Neutrophil (primary cell): ENCODE measurements at regions not wholly inside any gene's neighbourhood (a gene's known extent, or its start where the extent isn't known, plus 50 kb on each side); places are given as distances from the start of the nearest gene placed in this dataset.
"Not testable (repeated sequence)": the region's sequence is repeated elsewhere in the genome, so short reads cannot be mapped to it uniquely, and the experiment has no call there.

Source experiments
- H3K27ac ChIP-seq: fragments of 200-600 bp; sonication (generic); 2 replicates; pipeline ENCODE4 v1.5.1; 2016; ENCODE audit warnings: mild to moderate bottlenecking, moderate library complexity
- H3K27me3 ChIP-seq: fragments of 200-600 bp; sonication (generic); 2 replicates; pipeline ENCODE4 v1.6.0; 2016; ENCODE audit warnings: mild to moderate bottlenecking
- H3K36me3 ChIP-seq: fragments of 200-600 bp; sonication (generic); 2 replicates; pipeline ENCODE4 v1.5.1; 2017
- H3K4me1 ChIP-seq, 2 experiments: fragments of 200-600 bp in 1 of 2; sonication (generic) in 1 of 2; 1 replicate in 1 of 2; 2 replicates in 1 of 2; pipeline versions ENCODE4 v1.5.1 to v1.6.1; 2013 to 2016; ENCODE audit warnings: low read depth in 1 of 2, low read length in 1 of 2, mild to moderate bottlenecking in 1 of 2, moderate library complexity in 1 of 2; ENCODE audit not compliant: control insufficient read depth in 1 of 2, insufficient read depth in 1 of 2
- H3K4me3 ChIP-seq, 2 experiments: fragments of 200-600 bp in 1 of 2; sonication (generic) in 1 of 2; 1 replicate in 1 of 2; 2 replicates in 1 of 2; pipeline ENCODE4 v1.5.1; 2013 to 2016; ENCODE audit warnings: low read depth in 1 of 2, low read length in 1 of 2, mild to moderate bottlenecking in 1 of 2, moderate library complexity in 1 of 2
- H3K9me3 ChIP-seq: fragments of 200-600 bp; sonication (generic); 2 replicates; pipeline ENCODE4 v1.5.1; 2016
- TF ChIP-seq, protein P1 (sequence below): fragments of 200-600 bp; sonication (generic); IDR thresholded peaks from 2 replicates; pipeline ENCODE4 v1.5.1; 2016; ENCODE audit warnings: antibody characterized with exemption

DNA sequence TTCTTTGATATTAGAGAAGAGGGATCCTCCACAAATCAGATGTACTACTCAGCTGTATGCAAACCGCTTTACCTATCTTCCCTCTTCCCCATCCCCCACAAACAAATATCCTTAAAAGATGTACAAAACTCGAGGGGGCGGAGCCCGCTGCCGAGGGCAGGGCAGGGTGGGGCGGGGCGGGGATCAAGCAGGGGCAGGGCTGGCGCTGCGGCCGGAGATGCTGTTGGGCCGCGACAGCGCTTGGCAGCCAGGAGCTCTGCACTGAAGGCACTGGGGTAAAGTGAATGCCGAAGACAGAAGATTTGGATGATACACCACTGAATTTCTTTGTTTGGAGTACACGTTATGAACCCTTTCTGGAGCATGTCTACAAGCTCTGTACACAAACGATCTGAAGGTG, 474.8 kb downstream of the CDH10 start:
- Histone ChIP-seq H3K4me1 (no peaks in the 10 kb centered on the region), H3K4me3 (no peak overlapping the region), H3K27me3 (no peaks in the 10 kb centered on the region), H3K36me3 (no peaks in the 10 kb centered on the region), H3K27ac (no peak overlapping the region), H3K9me3 (no peaks in the 10 kb centered on the region)
- TF ChIP-seq, protein P1, sequence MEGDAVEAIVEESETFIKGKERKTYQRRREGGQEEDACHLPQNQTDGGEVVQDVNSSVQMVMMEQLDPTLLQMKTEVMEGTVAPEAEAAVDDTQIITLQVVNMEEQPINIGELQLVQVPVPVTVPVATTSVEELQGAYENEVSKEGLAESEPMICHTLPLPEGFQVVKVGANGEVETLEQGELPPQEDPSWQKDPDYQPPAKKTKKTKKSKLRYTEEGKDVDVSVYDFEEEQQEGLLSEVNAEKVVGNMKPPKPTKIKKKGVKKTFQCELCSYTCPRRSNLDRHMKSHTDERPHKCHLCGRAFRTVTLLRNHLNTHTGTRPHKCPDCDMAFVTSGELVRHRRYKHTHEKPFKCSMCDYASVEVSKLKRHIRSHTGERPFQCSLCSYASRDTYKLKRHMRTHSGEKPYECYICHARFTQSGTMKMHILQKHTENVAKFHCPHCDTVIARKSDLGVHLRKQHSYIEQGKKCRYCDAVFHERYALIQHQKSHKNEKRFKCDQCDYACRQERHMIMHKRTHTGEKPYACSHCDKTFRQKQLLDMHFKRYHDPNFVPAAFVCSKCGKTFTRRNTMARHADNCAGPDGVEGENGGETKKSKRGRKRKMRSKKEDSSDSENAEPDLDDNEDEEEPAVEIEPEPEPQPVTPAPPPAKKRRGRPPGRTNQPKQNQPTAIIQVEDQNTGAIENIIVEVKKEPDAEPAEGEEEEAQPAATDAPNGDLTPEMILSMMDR: no peak

DNA sequence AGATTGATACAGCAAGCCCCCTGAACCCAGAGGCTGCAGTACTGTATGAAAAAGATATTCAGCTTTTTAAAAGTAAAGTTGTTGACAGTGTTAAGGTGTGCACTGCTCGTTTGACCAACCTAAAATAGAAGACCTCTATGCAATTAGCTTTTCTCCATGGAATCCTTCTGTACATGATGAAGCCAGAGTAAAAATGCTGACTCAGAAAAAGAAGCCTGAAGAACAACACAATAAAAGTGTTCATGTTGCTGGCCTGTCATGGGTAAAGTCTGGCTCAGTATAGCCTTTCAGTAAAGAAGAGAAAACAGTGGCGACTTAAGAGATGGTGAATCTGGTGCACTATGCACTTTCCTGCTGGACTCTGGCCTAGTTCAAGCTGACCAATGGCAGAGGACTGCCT, 473.8 kb downstream of the CDH10 start:
- H3K27me3 ChIP-seq, H3K9me3 ChIP-seq, H3K36me3 ChIP-seq, H3K27ac ChIP-seq, H3K4me1 ChIP-seq, H3K4me3 ChIP-seq: not testable (repeated sequence)

DNA sequence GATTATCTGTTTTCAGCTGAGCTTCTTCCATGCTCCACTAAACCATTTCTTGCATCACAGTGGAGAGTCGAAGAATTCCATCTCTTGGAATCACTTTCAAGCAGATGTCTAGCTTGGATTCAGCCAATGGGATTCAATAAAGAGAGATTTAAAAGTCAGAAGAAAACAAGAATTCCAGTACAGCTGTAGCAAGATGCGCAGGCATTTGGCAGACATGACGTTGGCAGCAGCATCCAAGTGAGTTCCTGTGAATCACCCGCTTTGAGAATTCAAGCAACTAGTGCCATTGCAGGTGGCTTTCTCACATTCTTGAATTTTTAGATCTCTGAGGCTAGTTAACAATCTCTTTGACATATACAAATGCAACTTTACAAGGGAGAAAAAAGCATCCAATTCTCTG, 467.0 kb downstream of the CDH10 start:
- Histone ChIP-seq H3K9me3 (no peaks in the 10 kb centered on the region), H3K4me3 (no peak overlapping the region), H3K36me3 (no peaks in the 10 kb centered on the region), H3K4me1 (no peaks in the 10 kb centered on the region), H3K27me3 (no peaks in the 10 kb centered on the region), H3K27ac (no peak overlapping the region)
- TF ChIP-seq, protein P1: no peak

DNA sequence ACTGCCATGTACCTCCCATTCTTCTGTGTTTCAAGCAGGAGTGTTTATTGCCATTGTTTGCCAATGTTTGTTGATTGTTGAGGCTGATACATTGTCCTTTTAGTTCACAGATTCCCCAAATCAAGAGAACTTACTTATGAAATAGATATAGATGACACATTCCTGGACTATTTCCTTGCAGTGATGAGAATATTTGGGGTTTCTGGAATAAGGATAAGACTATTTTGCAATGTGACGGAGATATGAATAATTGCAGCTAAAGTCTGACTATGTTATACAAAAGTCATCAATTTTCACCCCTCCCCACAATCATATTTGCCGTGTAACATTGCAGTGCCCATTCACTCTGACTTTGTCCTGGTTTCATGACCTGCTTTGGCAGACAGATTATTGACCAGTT, 460.8 kb downstream of the CDH10 start:
- H3K36me3 ChIP-seq: no peaks in the 10 kb centered on the region
- no peak overlapping the region for H3K4me3 ChIP-seq
- no peak overlapping the region for H3K27ac ChIP-seq
- TF ChIP-seq, protein P1: no peak
- no peaks in the 10 kb centered on the region for H3K27me3 ChIP-seq
- no peaks in the 10 kb centered on the region for H3K9me3 ChIP-seq
- no peaks in the 10 kb centered on the region for H3K4me1 ChIP-seq

DNA sequence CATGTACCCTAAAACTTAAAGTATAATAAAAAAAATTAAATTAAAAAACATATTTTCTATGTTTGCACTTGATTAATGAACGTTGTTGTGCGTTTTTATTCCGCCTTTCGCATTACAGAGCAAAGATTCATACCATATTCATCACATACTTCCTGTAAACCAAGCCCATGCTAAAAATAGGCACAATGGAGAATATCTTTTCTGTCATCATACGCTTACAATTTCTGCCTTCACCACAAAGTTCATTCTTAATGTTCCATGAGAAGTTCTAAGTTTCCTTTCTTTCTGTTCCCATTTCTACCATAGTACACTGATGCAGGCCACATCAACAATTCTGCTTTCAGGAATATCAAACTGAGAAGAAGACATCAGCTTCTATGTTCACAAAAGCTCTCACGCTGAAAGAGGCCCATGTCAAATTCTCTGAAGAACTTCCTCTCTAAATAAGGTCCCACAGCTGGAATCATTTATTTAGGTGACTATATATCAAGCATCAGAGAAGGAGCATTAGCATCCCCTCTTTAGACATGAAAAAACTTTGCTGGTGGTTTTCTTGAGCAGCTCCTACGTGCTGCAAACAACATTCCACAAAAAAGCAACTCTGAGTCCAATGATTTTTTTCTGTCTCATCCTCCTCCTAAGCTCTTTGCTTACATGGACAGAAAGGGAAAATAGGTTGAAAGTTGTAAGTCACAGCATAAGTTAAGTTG, 456.4 kb downstream of the CDH10 start:
- Histone ChIP-seq H3K9me3 (no peaks in the 10 kb centered on the region), H3K36me3 (no peaks in the 10 kb centered on the region), H3K4me3 (no peak overlapping the region), H3K4me1 (no peaks in the 10 kb centered on the region), H3K27ac (no peak overlapping the region), H3K27me3 (no peaks in the 10 kb centered on the region)
- TF ChIP-seq, protein P1: no peak

DNA sequence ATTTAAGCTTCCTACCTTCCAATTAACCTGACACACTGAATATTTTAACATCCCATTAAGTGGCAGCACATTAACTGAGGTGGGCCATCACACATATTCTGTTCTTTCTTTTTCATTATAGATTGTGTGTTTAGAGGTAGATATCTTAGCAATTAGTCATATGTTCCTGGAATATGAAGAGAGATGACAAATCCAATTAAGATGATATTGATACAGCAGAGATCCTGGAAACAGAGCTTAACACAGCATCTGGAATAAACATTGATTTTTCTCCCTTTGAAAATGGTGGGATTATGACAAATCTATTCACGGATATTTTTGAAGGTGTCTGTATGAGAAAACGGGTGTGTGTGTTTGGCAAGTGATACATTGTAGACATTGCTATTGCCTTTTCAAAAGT, 448.0 kb downstream of the CDH10 start:
- no peaks in the 10 kb centered on the region for H3K4me1 ChIP-seq
- H3K27ac ChIP-seq: no peak overlapping the region
- H3K36me3 ChIP-seq: no peaks in the 10 kb centered on the region
- H3K9me3 ChIP-seq: no peaks in the 10 kb centered on the region
- H3K4me3 ChIP-seq: no peak overlapping the region
- H3K27me3 ChIP-seq: no peaks in the 10 kb centered on the region
- TF ChIP-seq, protein P1: no peak
